Erythroblast (primary cell): ENCODE measurements at regions not wholly inside any gene's neighbourhood (a gene's known extent, or its start where the extent isn't known, plus 50 kb on each side); places are given as distances from the start of the nearest gene placed in this dataset.

Experiments
- GATA1 ChIP-seq: IDR thresholded peaks from 2 replicates; pipeline ENCODE4 v1.6.1; 2011; ENCODE audit warnings: low read depth, mild to moderate bottlenecking, control low read depth, low read length, moderate library complexity
- POLR2A ChIP-seq: IDR thresholded peaks from 2 replicates; pipeline ENCODE4 v1.6.1; 2011; ENCODE audit warnings: mild to moderate bottlenecking, low read length

DNA sequence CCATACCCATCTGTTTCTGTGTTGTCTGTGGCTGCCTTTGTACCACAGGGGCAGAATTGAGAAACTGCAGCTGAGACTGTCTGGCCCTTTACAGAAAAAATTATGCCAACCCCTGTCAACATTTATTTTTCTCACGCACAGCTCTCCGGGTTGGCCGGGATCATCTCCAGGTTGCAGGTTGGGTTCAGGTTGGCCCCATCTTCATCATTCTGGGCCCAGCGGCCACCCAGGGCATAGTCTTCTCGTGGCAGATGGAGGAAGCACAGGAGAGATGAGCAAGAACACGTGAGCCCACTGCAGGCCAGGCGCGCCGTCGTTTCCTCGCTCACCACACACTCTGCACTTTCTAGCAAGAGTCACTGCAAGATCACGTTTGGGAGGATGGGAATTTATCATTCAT, 66.1 kb upstream of the SEC14L1 start:
- TF ChIP-seq POLR2A (no peak), GATA1 (no peak)
